Left ventricle myocardium inferior (tissue), 1 donor: ENCODE measurements at regions not wholly inside any gene's neighbourhood (a gene's known extent, or its start where the extent isn't known, plus 50 kb on each side); places are given as distances from the start of the nearest gene placed in this dataset.

Experiments used
- DNase-seq: peaks from one replicate; pipeline ENCODE4 v3.0.0-alpha.2; 2020
- H3K27ac ChIP-seq: fragments of 200-600 bp; replicated peaks from 2 replicates; pipeline ENCODE4 v1.8.0; 2021
- H3K27me3 ChIP-seq: fragments of 200-600 bp; 2 replicates; pipeline ENCODE4 v1.8.0; 2021; ENCODE audit warnings: low read depth
- H3K36me3 ChIP-seq: fragments of 200-600 bp; 2 replicates; pipeline ENCODE4 v1.8.0; 2021
- H3K4me1 ChIP-seq: fragments of 200-600 bp; 2 replicates; pipeline ENCODE4 v1.8.0; 2021
- H3K4me3 ChIP-seq: fragments of 200-600 bp; 2 replicates; pipeline ENCODE4 v1.8.0; 2021; ENCODE audit warnings: mild to moderate bottlenecking, moderate library complexity
- H3K9me3 ChIP-seq: fragments of 200-600 bp; replicated peaks from 2 replicates; pipeline ENCODE4 v1.8.0; 2021
- intact Hi-C: fragments of 100-400 bp; cut with micrococcal nuclease; formaldehyde crosslinking; loops from one replicate; pipeline ENCODE4 v1.11.0; 2022
- TF ChIP-seq, protein P1 (sequence below): fragments of 200-600 bp; IDR thresholded peaks from 2 replicates; pipeline ENCODE4 v1.8.0; 2021; ENCODE audit warnings: antibody characterized with exemption, mild to moderate bottlenecking, borderline replicate concordance
- donor health status: DM: no; HTN: yes; CAD: no; lungs with severe emphysema.

DNA sequence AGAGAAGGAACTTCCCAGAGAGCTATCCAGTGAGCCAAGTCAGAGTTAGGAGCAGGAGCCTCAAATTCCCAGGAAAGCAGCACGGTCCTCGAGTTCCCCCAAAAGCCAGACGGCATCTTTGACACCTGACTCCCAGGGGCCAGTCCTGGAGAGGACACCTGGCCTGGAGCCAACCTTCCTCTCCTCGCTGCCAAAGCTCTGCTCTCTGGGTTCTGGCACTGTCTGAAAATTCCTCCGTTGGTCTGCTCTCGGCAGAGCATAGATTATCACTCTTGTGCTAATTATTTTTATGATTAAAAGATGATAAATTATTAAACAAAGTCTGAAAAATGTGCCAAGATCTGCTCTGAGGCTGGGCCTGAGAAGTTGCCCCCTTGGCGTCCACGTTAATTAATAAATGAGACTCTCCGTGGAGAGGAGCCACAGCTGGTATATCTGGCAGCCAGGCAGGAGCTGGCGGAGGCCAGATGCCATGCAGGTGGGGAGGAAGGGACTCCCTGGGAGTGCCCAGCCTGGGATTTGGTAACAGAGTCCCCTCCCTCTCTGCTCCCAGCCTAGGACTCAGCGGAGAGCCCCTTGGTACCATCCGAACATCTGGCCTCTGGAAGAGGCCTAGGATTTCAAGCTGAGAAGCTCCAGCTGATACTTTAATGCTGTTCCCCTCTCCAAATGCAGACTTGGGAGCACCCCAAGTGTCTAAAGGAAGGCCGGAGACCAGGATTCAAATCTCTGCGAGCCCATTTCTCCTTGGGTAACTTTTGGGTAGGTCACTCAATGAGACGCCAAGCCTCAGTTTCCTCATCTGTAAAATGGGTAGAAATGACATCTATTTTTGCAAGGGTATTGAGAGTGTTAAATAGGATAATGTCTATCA, 163.7 kb upstream of the POU3F1 start:
- Histone ChIP-seq H3K9me3 (no peaks in the 10 kb centered on the region), H3K36me3 (no peaks in the 10 kb centered on the region), H3K27me3 (peaks cover 36% of the 10 kb centered on the region), H3K4me1 (peaks cover 4% of the 10 kb centered on the region), H3K27ac (no peak overlapping the region), H3K4me3 (no peak overlapping the region)
- TF ChIP-seq, protein P1, sequence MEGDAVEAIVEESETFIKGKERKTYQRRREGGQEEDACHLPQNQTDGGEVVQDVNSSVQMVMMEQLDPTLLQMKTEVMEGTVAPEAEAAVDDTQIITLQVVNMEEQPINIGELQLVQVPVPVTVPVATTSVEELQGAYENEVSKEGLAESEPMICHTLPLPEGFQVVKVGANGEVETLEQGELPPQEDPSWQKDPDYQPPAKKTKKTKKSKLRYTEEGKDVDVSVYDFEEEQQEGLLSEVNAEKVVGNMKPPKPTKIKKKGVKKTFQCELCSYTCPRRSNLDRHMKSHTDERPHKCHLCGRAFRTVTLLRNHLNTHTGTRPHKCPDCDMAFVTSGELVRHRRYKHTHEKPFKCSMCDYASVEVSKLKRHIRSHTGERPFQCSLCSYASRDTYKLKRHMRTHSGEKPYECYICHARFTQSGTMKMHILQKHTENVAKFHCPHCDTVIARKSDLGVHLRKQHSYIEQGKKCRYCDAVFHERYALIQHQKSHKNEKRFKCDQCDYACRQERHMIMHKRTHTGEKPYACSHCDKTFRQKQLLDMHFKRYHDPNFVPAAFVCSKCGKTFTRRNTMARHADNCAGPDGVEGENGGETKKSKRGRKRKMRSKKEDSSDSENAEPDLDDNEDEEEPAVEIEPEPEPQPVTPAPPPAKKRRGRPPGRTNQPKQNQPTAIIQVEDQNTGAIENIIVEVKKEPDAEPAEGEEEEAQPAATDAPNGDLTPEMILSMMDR, result no peak
- intact Hi-C loops, result no loop called here
- DNase-seq, result peak; percentile 43

DNA sequence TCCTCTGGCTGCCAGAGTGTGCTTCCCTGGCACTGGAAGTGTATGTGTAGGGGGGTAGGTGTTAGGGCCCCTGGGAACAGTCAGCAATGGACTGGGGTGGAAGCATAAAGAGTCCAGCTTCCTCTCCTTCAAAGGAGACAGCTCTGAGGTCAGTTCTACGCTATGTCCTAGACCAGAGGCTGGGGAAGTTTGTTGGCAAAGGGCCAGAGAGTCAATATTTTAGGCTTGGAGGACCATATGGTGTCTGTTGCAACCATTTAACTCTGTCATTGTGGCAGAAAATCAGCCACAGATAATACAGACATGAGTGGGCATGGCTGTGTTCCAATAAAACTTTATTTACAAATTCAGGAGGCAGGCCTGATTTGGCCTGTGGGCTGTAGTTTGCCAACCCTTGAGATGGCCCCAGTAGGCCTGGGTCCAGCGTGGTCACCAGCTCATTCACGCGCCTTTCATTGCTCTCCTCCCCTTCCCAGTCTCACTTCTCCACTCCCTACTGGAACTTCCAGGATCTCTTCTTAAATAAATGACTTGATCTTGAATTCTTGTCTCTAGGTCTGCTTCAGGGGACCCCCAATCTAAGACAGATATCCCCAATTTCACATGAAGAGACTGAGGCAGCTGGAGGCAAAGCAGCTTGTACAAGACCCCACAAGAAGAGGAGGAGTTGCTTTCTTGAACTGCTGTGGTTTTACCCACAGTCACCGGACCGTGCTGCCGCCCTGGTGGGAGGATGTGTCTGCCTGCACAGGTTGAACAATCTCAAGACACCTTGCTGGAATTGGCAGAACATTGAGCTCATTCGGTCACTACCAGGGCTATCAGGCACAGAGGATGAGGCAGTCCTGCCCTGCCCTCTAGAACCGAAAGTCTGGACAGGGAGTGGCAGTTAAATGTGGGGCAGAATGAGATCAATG, 162.4 kb upstream of the POU3F1 start:
- H3K27ac ChIP-seq, result no peak overlapping the region
- DNase-seq, result no peak
- TF ChIP-seq, protein P1, result no peak

DNA sequence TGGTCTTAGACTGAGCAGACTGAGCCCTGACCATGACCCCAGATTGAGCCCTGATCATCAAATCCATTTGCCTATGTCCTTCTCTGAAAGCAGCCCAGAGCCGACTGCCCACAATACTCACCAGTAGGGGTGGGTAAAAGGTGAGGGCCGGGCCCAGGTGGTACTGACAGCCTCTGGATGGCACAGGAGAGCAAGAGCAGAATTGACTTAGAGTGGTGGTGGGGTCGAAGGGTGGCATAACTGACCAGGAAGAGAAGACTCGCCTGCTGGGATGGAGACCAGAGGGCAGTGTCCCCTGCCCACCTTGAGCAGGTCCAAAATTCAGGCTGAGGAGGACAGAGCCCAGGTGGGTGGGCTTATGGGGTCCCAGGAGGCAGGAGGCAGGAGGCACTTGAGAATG, 161.3 kb upstream of the POU3F1 start:
- Histone ChIP-seq H3K4me3 (no peak overlapping the region), H3K36me3 (no peaks in the 10 kb centered on the region), H3K4me1 (peaks cover 4% of the 10 kb centered on the region), H3K27me3 (peaks cover 24% of the 10 kb centered on the region), H3K9me3 (no peaks in the 10 kb centered on the region), H3K27ac (no peak overlapping the region)
- intact Hi-C loops, result no loop called here
- TF ChIP-seq, protein P1, result no peak
- no peak for DNase-seq

More for the DNA sequence above, 162.4 kb upstream of the POU3F1 start:
- Histone ChIP-seq H3K9me3 (no peaks in the 10 kb centered on the region), H3K27me3 (peaks cover 27% of the 10 kb centered on the region), H3K36me3 (no peaks in the 10 kb centered on the region), H3K4me3 (no peak overlapping the region), H3K4me1 (peaks cover 4% of the 10 kb centered on the region)
- intact Hi-C loops, result no loop called here

DNA sequence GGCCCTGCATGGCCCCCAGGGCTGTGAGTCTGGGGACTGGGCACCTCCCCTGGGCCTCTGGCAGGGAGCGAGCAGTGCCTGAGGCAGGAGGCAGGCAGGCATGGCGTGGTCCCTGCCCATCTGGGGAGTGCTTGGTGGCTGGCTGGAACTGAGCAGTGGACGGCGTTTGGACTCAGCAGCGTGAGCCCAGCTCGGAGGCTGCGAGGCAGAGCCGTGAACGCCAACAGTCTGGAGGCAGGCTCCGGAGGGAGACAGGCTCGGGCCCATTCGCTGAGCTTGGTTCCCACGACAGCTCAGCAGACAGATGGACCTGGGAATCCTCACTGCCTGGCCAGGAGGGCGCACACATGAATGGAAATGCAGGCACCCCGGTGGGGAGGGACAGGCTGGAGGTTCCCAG, 160.7 kb upstream of the POU3F1 start:
- Histone ChIP-seq H3K27me3 (peaks cover 22% of the 10 kb centered on the region), H3K9me3 (no peaks in the 10 kb centered on the region), H3K27ac (no peak overlapping the region), H3K4me1 (peaks cover 4% of the 10 kb centered on the region), H3K4me3 (no peak overlapping the region), H3K36me3 (no peaks in the 10 kb centered on the region)
- DNase-seq, result no peak
- TF ChIP-seq, protein P1, result no peak
- intact Hi-C loops, result no loop called here

DNA sequence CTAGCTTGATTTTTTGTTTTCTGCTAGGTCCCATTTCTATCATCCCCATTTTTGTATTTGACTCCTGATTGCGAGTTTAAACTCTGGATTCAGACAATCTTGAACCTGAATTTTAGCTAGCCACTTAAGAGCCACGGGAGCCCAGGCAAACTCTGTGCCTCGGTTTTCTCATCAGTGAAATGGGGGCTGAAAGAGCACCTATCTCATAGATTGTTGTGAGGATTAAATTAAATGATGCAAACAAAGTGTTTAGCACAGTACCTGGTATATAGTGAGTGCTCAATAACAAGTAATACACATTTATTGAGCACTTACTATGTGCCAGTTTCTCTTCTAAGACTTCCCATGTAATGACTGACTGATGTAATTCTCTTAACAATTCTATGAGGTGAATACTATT, 158.1 kb upstream of the POU3F1 start:
- intact Hi-C loops, result no loop called here
- TF ChIP-seq, protein P1, result no peak
- no peak overlapping the region for H3K4me3 ChIP-seq
- DNase-seq, result no peak
- H3K36me3 ChIP-seq, result no peaks in the 10 kb centered on the region
- H3K27me3 ChIP-seq, result peaks cover 21% of the 10 kb centered on the region
- H3K27ac ChIP-seq, result no peak overlapping the region
- no peaks in the 10 kb centered on the region for H3K4me1 ChIP-seq
- peaks cover 20% of the 10 kb centered on the region for H3K9me3 ChIP-seq
